ENCODE measurements at regions not wholly inside any gene's neighbourhood (a gene's known extent, or its start where the extent isn't known, plus 50 kb on each side); places are given as distances from the start of the nearest gene placed in this dataset.
"Not testable (repeated sequence)": the region's sequence is repeated elsewhere in the genome, so short reads cannot be mapped to it uniquely, and the experiment has no call there.

DNA sequence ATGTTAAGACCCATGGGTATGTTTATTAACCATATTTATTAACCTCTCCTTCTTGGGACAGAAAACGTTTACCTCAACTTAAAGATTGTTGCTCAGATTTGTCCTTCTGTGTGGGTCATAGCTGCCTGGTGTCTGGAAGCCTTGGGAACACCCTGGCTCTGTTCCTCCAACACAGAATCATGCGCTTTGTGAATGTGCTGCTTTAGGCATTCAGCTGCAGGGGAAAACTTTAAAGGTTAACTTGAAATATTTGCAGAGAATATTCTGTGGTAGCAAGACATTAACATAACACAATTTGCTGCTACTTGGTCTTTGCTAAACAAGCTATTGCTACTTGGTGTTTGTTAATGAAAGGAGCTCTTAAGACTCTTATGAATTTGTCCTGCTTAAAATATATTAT lies 50.5 kb upstream of the THOC3 start:
- not testable (repeated sequence) for H3K9ac ChIP-seq (ENCODE audit: low read length); H3K4me2 ChIP-seq (ENCODE audit: low read length); H3K4me1 ChIP-seq (ENCODE audit: low read length); H3K27me3 ChIP-seq (ENCODE audit: low read depth, low read length); H3K79me2 ChIP-seq (ENCODE audit: low read length); H3K27ac ChIP-seq (ENCODE audit: low read length); H3K36me3 ChIP-seq (replicated peaks; ENCODE audit: low read depth, low read length); H4K20me1 ChIP-seq (ENCODE audit: insufficient read depth, low read length); H3K9me3 ChIP-seq (ENCODE audit: insufficient read depth, low read length); H3K4me3 ChIP-seq (ENCODE audit: low read length); H2AFZ ChIP-seq (ENCODE audit: low read depth, low read length)

DNA sequence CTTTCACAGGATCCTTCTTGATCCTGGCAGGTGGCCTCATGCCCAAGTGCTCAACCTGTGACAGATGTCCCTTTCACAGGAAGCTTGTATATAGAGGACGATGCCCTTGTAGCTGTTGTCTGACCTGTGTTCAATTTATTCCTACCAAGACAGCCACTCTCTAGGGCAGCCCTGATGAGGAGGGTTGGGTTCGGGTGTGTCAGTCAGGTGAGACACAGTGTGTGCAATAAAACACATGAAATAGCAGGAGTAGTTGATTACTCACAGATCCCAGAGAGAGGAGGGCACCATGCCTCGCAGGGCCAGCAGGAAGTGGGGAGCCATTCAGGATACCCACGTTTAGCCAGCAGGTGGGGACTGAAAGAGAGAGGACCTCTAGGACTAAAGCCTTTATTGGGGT lies 52.7 kb upstream of the THOC3 start:
- not testable (repeated sequence) for H3K9me3 ChIP-seq (ENCODE audit: insufficient read depth, low read length); H2AFZ ChIP-seq (ENCODE audit: low read depth, low read length); H3K36me3 ChIP-seq (replicated peaks; ENCODE audit: low read depth, low read length); H3K4me3 ChIP-seq (ENCODE audit: low read length); H3K4me2 ChIP-seq (ENCODE audit: low read length); H3K79me2 ChIP-seq (ENCODE audit: low read length); H4K20me1 ChIP-seq (ENCODE audit: insufficient read depth, low read length); H3K9ac ChIP-seq (ENCODE audit: low read length); H3K4me1 ChIP-seq (ENCODE audit: low read length); H3K27me3 ChIP-seq (ENCODE audit: low read depth, low read length); H3K27ac ChIP-seq (ENCODE audit: low read length)

DNA sequence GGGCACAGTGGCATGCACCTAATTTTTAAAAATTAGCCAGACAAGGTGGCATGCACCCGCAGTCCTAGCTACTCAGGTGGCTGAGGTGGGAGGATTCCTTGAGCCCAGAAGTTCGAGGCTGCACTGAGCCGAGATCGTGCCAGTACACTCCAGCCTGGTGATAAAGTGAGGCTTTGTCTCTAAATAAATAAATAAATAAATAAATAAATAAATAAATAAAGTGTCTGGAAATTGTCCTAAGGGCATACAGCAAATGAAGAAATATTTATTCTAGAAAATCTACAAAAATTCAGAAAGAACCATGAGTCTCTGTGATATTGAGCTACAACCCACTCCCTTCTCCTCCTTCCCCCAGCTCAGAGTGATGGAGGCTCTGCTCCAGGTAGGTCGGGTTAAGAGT lies 55.4 kb upstream of the THOC3 start:
- H3K4me3 ChIP-seq (ENCODE audit: low read length); H3K9ac ChIP-seq (ENCODE audit: low read length); H3K9me3 ChIP-seq (ENCODE audit: insufficient read depth, low read length); H3K36me3 ChIP-seq (replicated peaks; ENCODE audit: low read depth, low read length); H4K20me1 ChIP-seq (ENCODE audit: insufficient read depth, low read length); H2AFZ ChIP-seq (ENCODE audit: low read depth, low read length); H3K4me2 ChIP-seq (ENCODE audit: low read length); H3K4me1 ChIP-seq (ENCODE audit: low read length); H3K79me2 ChIP-seq (ENCODE audit: low read length); H3K27me3 ChIP-seq (ENCODE audit: low read depth, low read length); H3K27ac ChIP-seq (ENCODE audit: low read length): not testable (repeated sequence)

GRCh38 chr5:176029445-176029844 lies 61.3 kb upstream of the THOC3 start:
- not testable (repeated sequence) for H2AFZ ChIP-seq (ENCODE audit: low read depth, low read length); H3K4me1 ChIP-seq (ENCODE audit: low read length); H3K27ac ChIP-seq (ENCODE audit: low read length); H3K27me3 ChIP-seq (ENCODE audit: low read depth, low read length); H3K9ac ChIP-seq (ENCODE audit: low read length); H3K36me3 ChIP-seq (replicated peaks; ENCODE audit: low read depth, low read length); H3K9me3 ChIP-seq (ENCODE audit: insufficient read depth, low read length); H3K4me3 ChIP-seq (ENCODE audit: low read length); H3K79me2 ChIP-seq (ENCODE audit: low read length); H3K4me2 ChIP-seq (ENCODE audit: low read length); H4K20me1 ChIP-seq (ENCODE audit: insufficient read depth, low read length)

GRCh38 chr5:176030361-176031117 lies 62.4 kb upstream of the THOC3 start:
- H2AFZ ChIP-seq (ENCODE audit: low read depth, low read length); H3K27ac ChIP-seq (ENCODE audit: low read length); H3K79me2 ChIP-seq (ENCODE audit: low read length); H3K9me3 ChIP-seq (ENCODE audit: insufficient read depth, low read length); H4K20me1 ChIP-seq (ENCODE audit: insufficient read depth, low read length); H3K36me3 ChIP-seq (replicated peaks; ENCODE audit: low read depth, low read length); H3K4me2 ChIP-seq (ENCODE audit: low read length); H3K4me3 ChIP-seq (ENCODE audit: low read length); H3K27me3 ChIP-seq (ENCODE audit: low read depth, low read length); H3K4me1 ChIP-seq (ENCODE audit: low read length); H3K9ac ChIP-seq (ENCODE audit: low read length): not testable (repeated sequence)

DNA sequence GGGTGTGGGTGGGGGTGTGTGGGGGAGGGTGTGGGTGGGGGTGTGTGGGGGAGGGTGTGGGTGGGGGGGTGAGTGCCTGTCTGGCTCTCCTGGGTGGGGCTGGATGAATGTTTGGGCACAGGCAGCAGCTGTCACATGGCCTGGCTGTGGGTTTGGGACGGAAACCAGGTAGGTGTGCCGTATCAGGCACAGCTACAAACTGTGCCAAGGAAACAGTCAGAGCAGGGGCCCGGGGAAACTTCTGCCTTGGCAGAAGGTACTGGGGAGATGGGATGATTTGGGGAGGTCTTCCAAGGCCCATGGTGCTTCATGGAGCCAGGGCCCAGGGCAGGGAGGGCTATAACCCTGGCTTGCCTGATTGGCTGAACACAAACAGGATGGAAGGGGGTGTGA lies 63.0 kb upstream of the THOC3 start:
- H2AFZ ChIP-seq (ENCODE audit: low read depth, low read length); H3K9me3 ChIP-seq (ENCODE audit: insufficient read depth, low read length); H3K4me3 ChIP-seq (ENCODE audit: low read length); H3K27me3 ChIP-seq (ENCODE audit: low read depth, low read length); H3K4me1 ChIP-seq (ENCODE audit: low read length); H4K20me1 ChIP-seq (ENCODE audit: insufficient read depth, low read length); H3K9ac ChIP-seq (ENCODE audit: low read length); H3K36me3 ChIP-seq (replicated peaks; ENCODE audit: low read depth, low read length); H3K4me2 ChIP-seq (ENCODE audit: low read length); H3K79me2 ChIP-seq (ENCODE audit: low read length); H3K27ac ChIP-seq (ENCODE audit: low read length): not testable (repeated sequence)

- H3K27ac ChIP-seq (ENCODE audit: low read length); H3K4me3 ChIP-seq (ENCODE audit: low read length); H4K20me1 ChIP-seq (ENCODE audit: insufficient read depth, low read length); H3K79me2 ChIP-seq (ENCODE audit: low read length); H2AFZ ChIP-seq (ENCODE audit: low read depth, low read length); H3K9ac ChIP-seq (ENCODE audit: low read length); H3K9me3 ChIP-seq (ENCODE audit: insufficient read depth, low read length); H3K27me3 ChIP-seq (ENCODE audit: low read depth, low read length); H3K4me2 ChIP-seq (ENCODE audit: low read length); H3K36me3 ChIP-seq (replicated peaks; ENCODE audit: low read depth, low read length); H3K4me1 ChIP-seq (ENCODE audit: low read length): not testable (repeated sequence)
Measured at GRCh38 chr5:176033186-176033585, 65.1 kb upstream of the THOC3 start.

DNA sequence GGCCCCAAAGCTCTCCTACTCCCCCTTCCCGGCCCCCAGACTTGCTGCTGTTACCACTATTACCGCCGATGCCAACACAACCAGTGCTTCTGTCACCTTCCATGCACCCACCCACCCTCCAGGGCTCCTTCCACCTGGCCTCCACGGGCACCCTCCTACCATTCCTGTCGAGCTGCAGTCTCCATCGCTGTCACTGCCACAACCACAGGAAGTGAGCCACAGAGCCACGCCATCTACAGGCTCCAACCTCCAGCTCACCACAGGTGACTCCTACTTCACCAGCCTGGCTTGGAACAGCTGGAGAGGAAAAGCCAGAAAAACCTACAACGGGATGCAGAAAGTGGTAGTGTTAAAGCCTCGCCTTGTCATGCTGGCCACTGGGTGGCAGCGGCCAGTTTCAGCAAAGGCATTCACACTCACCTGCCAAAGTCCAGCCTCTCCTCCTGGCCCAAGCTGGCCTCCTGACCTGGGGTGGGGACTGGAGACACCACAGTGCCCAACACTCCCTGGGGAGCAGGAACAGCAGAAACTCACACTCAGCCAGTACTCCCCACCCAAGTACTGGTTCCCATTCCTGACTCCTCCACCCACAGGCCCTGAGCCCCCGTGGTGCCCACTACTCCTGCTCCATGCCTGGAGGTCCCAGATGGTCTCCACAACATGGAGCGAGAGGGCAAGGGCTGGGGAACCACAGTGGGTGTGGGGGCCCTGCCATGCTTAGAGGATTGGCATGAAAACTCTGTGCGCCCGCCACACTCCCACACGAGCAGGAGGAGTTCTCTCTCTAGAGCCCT lies 66.5 kb upstream of the THOC3 start:
- not testable (repeated sequence) for H3K27ac ChIP-seq (ENCODE audit: low read length); H3K27me3 ChIP-seq (ENCODE audit: low read depth, low read length); H4K20me1 ChIP-seq (ENCODE audit: insufficient read depth, low read length); H3K79me2 ChIP-seq (ENCODE audit: low read length); H3K9me3 ChIP-seq (ENCODE audit: insufficient read depth, low read length); H3K4me1 ChIP-seq (ENCODE audit: low read length); H3K36me3 ChIP-seq (replicated peaks; ENCODE audit: low read depth, low read length); H3K4me3 ChIP-seq (ENCODE audit: low read length); H3K4me2 ChIP-seq (ENCODE audit: low read length); H2AFZ ChIP-seq (ENCODE audit: low read depth, low read length); H3K9ac ChIP-seq (ENCODE audit: low read length)

- H4K20me1 ChIP-seq (ENCODE audit: insufficient read depth, low read length); H3K36me3 ChIP-seq (replicated peaks; ENCODE audit: low read depth, low read length); H3K4me1 ChIP-seq (ENCODE audit: low read length); H3K4me3 ChIP-seq (ENCODE audit: low read length); H2AFZ ChIP-seq (ENCODE audit: low read depth, low read length); H3K27me3 ChIP-seq (ENCODE audit: low read depth, low read length); H3K9ac ChIP-seq (ENCODE audit: low read length); H3K9me3 ChIP-seq (ENCODE audit: insufficient read depth, low read length); H3K27ac ChIP-seq (ENCODE audit: low read length); H3K4me2 ChIP-seq (ENCODE audit: low read length); H3K79me2 ChIP-seq (ENCODE audit: low read length): not testable (repeated sequence)
Measured at GRCh38 chr5:176035201-176035530, 67.1 kb upstream of the THOC3 start.

Data from OCI-LY3 (cell line).